ENCODE measurements at regions not wholly inside any gene's neighbourhood (a gene's known extent, or its start where the extent isn't known, plus 50 kb on each side); places are given as distances from the start of the nearest gene placed in this dataset.

DNA sequence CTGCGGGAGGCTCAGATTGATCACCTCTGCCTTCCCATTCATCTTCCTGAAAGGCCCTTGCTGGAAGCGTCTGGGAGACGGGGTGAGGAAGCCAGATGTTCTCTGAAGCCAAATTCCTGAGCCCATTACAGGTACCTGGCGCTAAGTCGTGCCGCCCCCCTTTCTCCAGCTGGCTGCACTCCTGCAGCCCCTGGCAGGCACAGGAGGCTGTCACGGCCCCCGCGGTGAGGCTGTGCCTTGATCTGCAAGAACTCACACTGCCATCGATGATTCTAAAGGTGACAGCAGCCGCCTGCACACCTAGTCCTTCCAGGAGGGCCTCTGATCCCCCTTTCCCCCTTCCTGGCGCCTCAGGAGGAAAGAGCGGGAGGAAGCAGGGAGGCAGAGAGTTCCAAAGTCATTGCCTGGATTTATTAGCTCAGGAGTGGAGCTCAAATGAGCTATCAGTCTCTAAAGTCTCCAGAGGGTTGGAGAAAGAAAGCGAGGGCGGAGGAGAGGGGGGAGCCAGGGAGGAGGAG lies 106.9 kb downstream of the RFLNA start:
- H3K36me3 ChIP-seq: peaks cover 55% of the 10 kb centered on the region
- H3K9me3 ChIP-seq: no peaks in the 10 kb centered on the region
- H3K27me3 ChIP-seq: no peaks in the 10 kb centered on the region
- no peak for ATAC-seq
- intact Hi-C loops (cut with DNase I): no loop called here
- H3K4me3 ChIP-seq: no peak overlapping the region
- no peak overlapping the region for H3K27ac ChIP-seq
- peaks cover 32% of the 10 kb centered on the region for H3K4me1 ChIP-seq
- no peak for TF ChIP-seq CTCF (IDR thresholded peaks at IDR 0.05)
- DNase-seq: no peak

GRCh38 chr12:124400124-124400523 lies 105.2 kb downstream of the RFLNA start:
- DNase-seq (no peak), ATAC-seq (no peak)
- intact Hi-C loops (cut with DNase I): no loop called here
- no peak overlapping the region for H3K4me3 ChIP-seq
- H3K9me3 ChIP-seq: no peaks in the 10 kb centered on the region
- H3K4me1 ChIP-seq: peaks cover 32% of the 10 kb centered on the region
- H3K27me3 ChIP-seq: no peaks in the 10 kb centered on the region
- peaks cover 66% of the 10 kb centered on the region for H3K36me3 ChIP-seq
- TF ChIP-seq CTCF (IDR thresholded peaks at IDR 0.05): no peak
- H3K27ac ChIP-seq: no peak overlapping the region

- Histone ChIP-seq H3K27ac (no peak overlapping the region), H3K27me3 (no peaks in the 10 kb centered on the region), H3K36me3 (peaks cover 71% of the 10 kb centered on the region), H3K9me3 (no peaks in the 10 kb centered on the region), H3K4me3 (no peak overlapping the region), H3K4me1 (peaks cover 34% of the 10 kb centered on the region)
- intact Hi-C loops (cut with DNase I): no loop called here
- DNase-seq: no peak
- TF ChIP-seq CTCF (IDR thresholded peaks at IDR 0.05): peak; percentile 61
- no peak for ATAC-seq
These were observed 104.7 kb downstream of the RFLNA start for GRCh38 chr12:124399622-124400021.

DNA sequence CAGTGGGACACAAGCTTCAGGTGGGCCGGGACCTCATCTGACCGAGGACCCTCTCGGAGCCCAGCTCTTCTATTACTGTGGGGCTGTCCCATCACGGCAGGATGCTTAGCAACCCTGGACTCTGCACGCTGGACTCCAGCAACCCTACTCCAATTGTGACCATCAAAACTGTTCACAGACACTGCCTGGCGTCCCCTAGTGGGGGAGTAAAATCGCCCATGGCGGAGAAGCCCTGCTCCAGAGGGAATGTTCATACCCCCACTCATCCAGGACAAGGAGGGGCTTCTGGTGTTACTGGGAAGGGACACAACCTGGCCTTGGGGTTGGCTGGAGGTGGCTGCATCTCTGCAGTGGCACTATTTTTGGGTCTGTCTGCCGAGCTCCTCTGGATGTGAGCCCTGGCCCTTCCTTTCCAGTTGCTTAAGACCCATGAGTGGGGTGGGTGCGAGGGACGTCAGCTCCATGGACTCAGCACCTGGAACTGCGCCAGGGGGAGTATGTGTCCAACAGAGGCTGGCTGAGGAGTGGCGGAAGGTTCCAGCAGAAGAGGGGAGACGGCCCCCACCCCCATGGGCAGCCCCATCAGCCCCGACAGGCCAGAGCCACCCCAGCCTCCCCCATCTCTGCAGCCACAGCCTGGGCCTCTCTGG lies 103.8 kb downstream of the RFLNA start:
- Histone ChIP-seq H3K9me3 (no peaks in the 10 kb centered on the region), H3K36me3 (peaks cover 78% of the 10 kb centered on the region), H3K27me3 (no peaks in the 10 kb centered on the region), H3K4me3 (no peak overlapping the region), H3K27ac (no peak overlapping the region), H3K4me1 (peaks cover 31% of the 10 kb centered on the region)
- peak; percentile 73 for DNase-seq
- ATAC-seq: peak; percentile 3
- intact Hi-C loops (cut with DNase I): no loop called here
- no peak for TF ChIP-seq CTCF (IDR thresholded peaks at IDR 0.05)

- peaks cover 35% of the 10 kb centered on the region for H3K4me1 ChIP-seq
- H3K9me3 ChIP-seq: no peaks in the 10 kb centered on the region
- intact Hi-C loops (cut with DNase I): no loop called here
- no peak for TF ChIP-seq CTCF (IDR thresholded peaks at IDR 0.05)
- DNase-seq: no peak
- no peak for ATAC-seq
- H3K36me3 ChIP-seq: peaks cover 82% of the 10 kb centered on the region
- no peaks in the 10 kb centered on the region for H3K27me3 ChIP-seq
- no peak overlapping the region for H3K4me3 ChIP-seq
- peak overlapping the region; percentile 42 for H3K27ac ChIP-seq
These were observed 103.1 kb downstream of the RFLNA start for GRCh38 chr12:124397807-124398577.
